HUDEP-2 (cell line): ENCODE measurements at regions not wholly inside any gene's neighbourhood (a gene's known extent, or its start where the extent isn't known, plus 50 kb on each side); places are given as distances from the start of the nearest gene placed in this dataset.
"Not testable (repeated sequence)": the region's sequence is repeated elsewhere in the genome, so short reads cannot be mapped to it uniquely, and the experiment has no call there.

Experiments
- DNase-seq, 76 experiments: peaks; one replicate each; lab custom pipeline; 2025; ENCODE audit not compliant: unreplicated experiment in 76 of 76; lab: John Stamatoyannopoulos, UW

GRCh38 chr5:176018598-176018997 is 50.5 kb upstream of the THOC3 start:
- DNase-seq = not testable (repeated sequence)

GRCh38 chr5:176020852-176021251 is 52.7 kb upstream of the THOC3 start:
- not testable (repeated sequence) for DNase-seq

GRCh38 chr5:176023535-176023934 is 55.4 kb upstream of the THOC3 start:
- not testable (repeated sequence) for DNase-seq

GRCh38 chr5:176029445-176029844 is 61.3 kb upstream of the THOC3 start:
- not testable (repeated sequence) for DNase-seq

GRCh38 chr5:176030361-176031117 is 62.4 kb upstream of the THOC3 start:
- DNase-seq = not testable (repeated sequence)

- DNase-seq = not testable (repeated sequence)
Measured at GRCh38 chr5:176031118-176031510, 63.0 kb upstream of the THOC3 start.

GRCh38 chr5:176033186-176033585 is 65.1 kb upstream of the THOC3 start:
- DNase-seq = not testable (repeated sequence)

- not testable (repeated sequence) for DNase-seq
Measured at GRCh38 chr5:176034407-176035200, 66.5 kb upstream of the THOC3 start.

GRCh38 chr5:176035201-176035530 is 67.1 kb upstream of the THOC3 start:
- DNase-seq = not testable (repeated sequence)

- DNase-seq = not testable (repeated sequence)
Measured at GRCh38 chr5:176035816-176036308, 67.7 kb upstream of the THOC3 start.

- not testable (repeated sequence) for DNase-seq
Measured at GRCh38 chr5:176036391-176036790, 68.3 kb upstream of the THOC3 start.

- DNase-seq = not testable (repeated sequence)
Measured at GRCh38 chr5:176037190-176037589, 69.1 kb upstream of the THOC3 start.

GRCh38 chr5:176040105-176040801 is 72.1 kb upstream of the THOC3 start:
- not testable (repeated sequence) for DNase-seq

GRCh38 chr5:176041248-176041994 is 73.3 kb upstream of the THOC3 start:
- DNase-seq = not testable (repeated sequence)

- DNase-seq = not testable (repeated sequence)
Measured at GRCh38 chr5:176042020-176042658, 74.0 kb upstream of the THOC3 start.

- not testable (repeated sequence) for DNase-seq
Measured at GRCh38 chr5:176043252-176043829, 75.2 kb upstream of the THOC3 start.

- DNase-seq = not testable (repeated sequence)
Measured at GRCh38 chr5:176043986-176044385, 75.9 kb upstream of the THOC3 start.

GRCh38 chr5:176044431-176044830 is 76.3 kb upstream of the THOC3 start:
- not testable (repeated sequence) for DNase-seq

GRCh38 chr5:176045442-176045841 is 77.3 kb upstream of the THOC3 start:
- not testable (repeated sequence) for DNase-seq
